Activated CD8-positive, alpha-beta T cell treated with anti-CD3 and anti-CD28 coated beads, Interleukin-2, amount 10 ng/mL, durations not matched to agents 7 days and 5 days (primary cell): ENCODE measurements at regions not wholly inside any gene's neighbourhood (a gene's known extent, or its start where the extent isn't known, plus 50 kb on each side); places are given as distances from the start of the nearest gene placed in this dataset.
"Not testable (repeated sequence)": the region's sequence is repeated elsewhere in the genome, so short reads cannot be mapped to it uniquely, and the experiment has no call there.

Source experiments
- ATAC-seq: fragments of 150-1000 bp; cut with Tn5 transposase; one replicate; pipeline ENCODE4 v1.10.0; 2021; ENCODE audit warnings: moderate library complexity
- CTCF ChIA-PET: fragments of 350-600 bp; sonication (Branson Sonifier 250); formaldehyde crosslinking; loops from one replicate; lab custom pipeline; 2021; ENCODE audit warnings: antibody characterized with exemption; lab: Charles Lee
- POLR2A ChIA-PET: fragments of 350-600 bp; sonication (Branson Sonifier 250); formaldehyde crosslinking; loops from one replicate; lab custom pipeline; 2021; ENCODE audit warnings: antibody characterized with exemption; lab: Charles Lee
- DNase-seq: peaks from one replicate; pipeline ENCODE4 v3.0.0-alpha.2; 2020
- H3K27ac Mint-ChIP-seq: one replicate; pipeline ENCODE4 v1.8.0; 2021; ENCODE audit warnings: mild to moderate bottlenecking, mixed read lengths
- H3K27me3 Mint-ChIP-seq: one replicate; pipeline ENCODE4 v1.8.0; 2021; ENCODE audit warnings: low read depth, mixed read lengths
- H3K36me3 Mint-ChIP-seq: one replicate; pipeline ENCODE4 v1.8.0; 2021; ENCODE audit warnings: low read depth, mixed read lengths
- H3K4me1 Mint-ChIP-seq: one replicate; pipeline ENCODE4 v1.8.0; 2021; ENCODE audit warnings: low read depth, mixed read lengths
- H3K4me3 Mint-ChIP-seq: one replicate; pipeline ENCODE4 v1.8.0; 2021; ENCODE audit warnings: mild to moderate bottlenecking, mixed read lengths
- H3K9me3 Mint-ChIP-seq: one replicate; pipeline ENCODE4 v1.8.0; 2022; ENCODE audit warnings: mixed read lengths; ENCODE audit not compliant: insufficient read depth

- H3K36me3 Mint-ChIP-seq, H3K27me3 Mint-ChIP-seq, CTCF ChIA-PET, H3K27ac Mint-ChIP-seq, ATAC-seq, H3K4me1 Mint-ChIP-seq, POLR2A ChIA-PET, H3K4me3 Mint-ChIP-seq: not testable (repeated sequence)
- peak; percentile 20 for DNase-seq
- peaks cover 15% of the 10 kb centered on the region for H3K9me3 Mint-ChIP-seq
These were observed 251.2 kb upstream of the TPTE start for GRCh38 chr21:10270211-10270610.

GRCh38 chr21:10271666-10272207 is 249.6 kb upstream of the TPTE start:
- H3K27ac Mint-ChIP-seq, ATAC-seq, H3K36me3 Mint-ChIP-seq, H3K27me3 Mint-ChIP-seq, H3K4me3 Mint-ChIP-seq, POLR2A ChIA-PET, CTCF ChIA-PET, H3K4me1 Mint-ChIP-seq: not testable (repeated sequence)
- peak; percentile 29 for DNase-seq
- peaks cover 15% of the 10 kb centered on the region for H3K9me3 Mint-ChIP-seq

DNA sequence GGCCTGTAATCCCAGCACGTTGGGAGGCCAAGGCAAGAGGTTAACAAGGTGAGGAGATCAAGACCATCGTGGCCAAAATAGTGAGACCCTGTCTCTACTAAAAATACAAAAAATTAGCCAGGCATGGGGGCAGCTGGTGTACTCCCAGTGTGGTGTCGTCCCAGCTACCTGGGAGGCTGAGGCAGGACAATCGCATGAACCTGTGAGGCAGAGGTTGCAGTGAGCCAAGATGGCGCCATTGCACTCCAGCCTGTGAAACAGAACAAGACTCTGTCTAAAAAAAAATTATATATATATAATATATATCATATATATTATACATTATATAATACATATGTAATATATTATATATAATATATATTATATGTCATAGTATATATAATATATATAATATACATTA is 249.2 kb upstream of the TPTE start:
- POLR2A ChIA-PET = no interaction called here
- Mint-ChIP-seq H3K9me3 (peaks cover 15% of the 10 kb centered on the region), H3K4me3 (no peak overlapping the region), H3K36me3 (no peaks in the 10 kb centered on the region), H3K27ac (no peak overlapping the region), H3K27me3 (no peaks in the 10 kb centered on the region), H3K4me1 (no peaks in the 10 kb centered on the region)
- peak; percentile 69 for ATAC-seq
- DNase-seq = peak; percentile 25
- CTCF ChIA-PET = no interaction called here

GRCh38 chr21:10273196-10273595 is 248.2 kb upstream of the TPTE start:
- ATAC-seq = no peak
- CTCF ChIA-PET = no interaction called here
- Mint-ChIP-seq H3K27me3 (no peaks in the 10 kb centered on the region), H3K27ac (no peak overlapping the region), H3K9me3 (peaks cover 15% of the 10 kb centered on the region), H3K4me1 (no peaks in the 10 kb centered on the region), H3K36me3 (no peaks in the 10 kb centered on the region), H3K4me3 (no peak overlapping the region)
- POLR2A ChIA-PET = no interaction called here
- DNase-seq = no peak

GRCh38 chr21:10273794-10274338 is 247.5 kb upstream of the TPTE start:
- H3K4me3 Mint-ChIP-seq, ATAC-seq, CTCF ChIA-PET, H3K36me3 Mint-ChIP-seq, H3K27ac Mint-ChIP-seq, H3K27me3 Mint-ChIP-seq, POLR2A ChIA-PET, H3K4me1 Mint-ChIP-seq: not testable (repeated sequence)
- DNase-seq = peak; percentile 31
- H3K9me3 Mint-ChIP-seq = peaks cover 15% of the 10 kb centered on the region
